Trophoblast cell (in vitro differentiated cells and primary cell): ENCODE measurements at regions not wholly inside any gene's neighbourhood (a gene's known extent, or its start where the extent isn't known, plus 50 kb on each side); places are given as distances from the start of the nearest gene placed in this dataset.

Experiments
- DNase-seq, 2 donors: peaks; one replicate each; pipeline ENCODE4 v3.0.0-alpha.2; 2016
- H2AFZ ChIP-seq: 2 replicates; pipeline ENCODE4 v1.6.1; 2013; ENCODE audit warnings: low read length, moderate library complexity, mild to moderate bottlenecking; ENCODE audit not compliant: insufficient read depth, poor library complexity
- H2AK5ac ChIP-seq: 2 replicates; pipeline ENCODE4 v1.6.1; 2013; ENCODE audit warnings: mild to moderate bottlenecking, low read length
- H2BK120ac ChIP-seq: 2 replicates; pipeline ENCODE4 v1.6.1; 2013; ENCODE audit warnings: low read length, mild to moderate bottlenecking, moderate library complexity; ENCODE audit not compliant: insufficient read depth, poor library complexity
- H2BK12ac ChIP-seq: 2 replicates; pipeline ENCODE4 v1.6.1; 2013; ENCODE audit warnings: mild to moderate bottlenecking, low read length, moderate library complexity
- H2BK5ac ChIP-seq: 2 replicates; pipeline ENCODE4 v1.6.1; 2013; ENCODE audit warnings: low read length, low read depth, moderate library complexity, mild to moderate bottlenecking; ENCODE audit not compliant: poor library complexity
- H3K14ac ChIP-seq: 2 replicates; pipeline ENCODE4 v1.6.1; 2013; ENCODE audit warnings: mild to moderate bottlenecking, low read length
- H3K18ac ChIP-seq: 2 replicates; pipeline ENCODE4 v1.6.1; 2013; ENCODE audit warnings: mild to moderate bottlenecking, low read length
- H3K23ac ChIP-seq: 2 replicates; pipeline ENCODE4 v1.6.1; 2013; ENCODE audit warnings: low read length
- H3K27ac ChIP-seq: 2 replicates; pipeline ENCODE4 v1.5.1; 2013; ENCODE audit warnings: low read depth, mild to moderate bottlenecking, inconsistent platforms, low read length, moderate library complexity
- H3K27me3 ChIP-seq: 2 replicates; pipeline ENCODE4 v1.6.1; 2013; ENCODE audit warnings: inconsistent platforms, mild to moderate bottlenecking, low read length, moderate library complexity; ENCODE audit not compliant: insufficient read depth
- H3K36me3 ChIP-seq, 2 experiments: 1 replicate in 1 of 2; 2 replicates in 1 of 2; pipeline ENCODE4 v1.6.1; 2013; ENCODE audit warnings: low read length in 2 of 2, mild to moderate bottlenecking in 2 of 2, moderate library complexity in 1 of 2; ENCODE audit not compliant: insufficient read depth in 2 of 2, control insufficient read depth in 1 of 2
- H3K4ac ChIP-seq: 2 replicates; pipeline ENCODE4 v1.6.1; 2013; ENCODE audit warnings: low read depth, mild to moderate bottlenecking, low read length, moderate library complexity
- H3K4me1 ChIP-seq, 2 experiments: 1 replicate in 1 of 2; 2 replicates in 1 of 2; pipeline ENCODE4 v1.6.1; 2013; ENCODE audit warnings: low read length in 2 of 2, mild to moderate bottlenecking in 2 of 2, moderate library complexity in 1 of 2; ENCODE audit not compliant: insufficient read depth in 2 of 2, control insufficient read depth in 1 of 2
- H3K4me2 ChIP-seq: 2 replicates; pipeline ENCODE4 v1.6.1; 2013; ENCODE audit warnings: inconsistent platforms, mild to moderate bottlenecking, low read length, moderate library complexity
- H3K4me3 ChIP-seq: 2 replicates; pipeline ENCODE4 v1.5.1; 2013; ENCODE audit warnings: mild to moderate bottlenecking, low read depth, low read length, inconsistent platforms
- H3K79me1 ChIP-seq: one replicate; pipeline ENCODE4 v1.6.1; 2013; ENCODE audit warnings: low read length
- H3K79me2 ChIP-seq: 2 replicates; pipeline ENCODE4 v1.6.1; 2013; ENCODE audit warnings: low read length, mild to moderate bottlenecking; ENCODE audit not compliant: control insufficient read depth, insufficient read depth, poor library complexity
- H3K9ac ChIP-seq: 2 replicates; pipeline ENCODE4 v1.6.1; 2013; ENCODE audit warnings: mild to moderate bottlenecking, low read length
- H3K9me3 ChIP-seq: 2 replicates; pipeline ENCODE4 v1.6.1; 2013; ENCODE audit warnings: low read depth, mild to moderate bottlenecking, control low read depth, inconsistent platforms, low read length; ENCODE audit not compliant: insufficient read depth
- H4K12ac ChIP-seq: 2 replicates; pipeline ENCODE4 v1.6.1; 2013; ENCODE audit warnings: low read depth, mild to moderate bottlenecking, low read length, moderate library complexity
- H4K8ac ChIP-seq: 2 replicates; pipeline ENCODE4 v1.6.1; 2013; ENCODE audit warnings: low read depth, mild to moderate bottlenecking, low read length, moderate library complexity
- H4K91ac ChIP-seq: one replicate; pipeline ENCODE4 v1.6.1; 2013; ENCODE audit warnings: low read depth, mild to moderate bottlenecking, low read length, moderate library complexity
- WGBS: extraction: QIAGEN DNeasy Blood & Tissue Kit; methylation state at CpG from one replicate; pipeline ENCODE4 v1.1.7; 2013; ENCODE audit warnings: missing lambda C conversion rate; ENCODE audit not compliant: insufficient read length, insufficient coverage; ENCODE audit errors: extremely low coverage; 5-methylcytosine and 5-hydroxymethylcytosine counted together

- H2BK120ac ChIP-seq = no peak overlapping the region
- peaks cover 95% of the 10 kb centered on the region for H3K27me3 ChIP-seq
- H3K4me1 ChIP-seq = peaks cover 2 to 5% of the 10 kb centered on the region in 2 experiments
- no peaks in the 10 kb centered on the region for H3K79me1 ChIP-seq
- no peak overlapping the region for H4K91ac ChIP-seq
- no peak overlapping the region for H3K4me2 ChIP-seq
- H3K14ac ChIP-seq = no peak overlapping the region
- H2AFZ ChIP-seq = no peak overlapping the region
- no peak overlapping the region for H3K18ac ChIP-seq
- H3K36me3 ChIP-seq = no peaks in the 10 kb centered on the region
- no peak overlapping the region for H3K4me3 ChIP-seq
- H2AK5ac ChIP-seq = no peak overlapping the region
- H4K8ac ChIP-seq = no peak overlapping the region
- peaks cover 12% of the 10 kb centered on the region for H3K9me3 ChIP-seq
- no peak for DNase-seq
- no peak overlapping the region for H3K4ac ChIP-seq
- H3K27ac ChIP-seq = no peak overlapping the region
- H3K79me2 ChIP-seq = no peaks in the 10 kb centered on the region
- no peak overlapping the region for H4K12ac ChIP-seq
- H2BK5ac ChIP-seq = no peak overlapping the region
- no CpG with 5 or more reads among the region's 9 CpGs for WGBS
- no peak overlapping the region for H2BK12ac ChIP-seq
- H3K23ac ChIP-seq = no peak overlapping the region
- H3K9ac ChIP-seq = no peak overlapping the region
These were observed 70.9 kb upstream of the POLG start for GRCh38 chr15:89405494-89405893.

DNA sequence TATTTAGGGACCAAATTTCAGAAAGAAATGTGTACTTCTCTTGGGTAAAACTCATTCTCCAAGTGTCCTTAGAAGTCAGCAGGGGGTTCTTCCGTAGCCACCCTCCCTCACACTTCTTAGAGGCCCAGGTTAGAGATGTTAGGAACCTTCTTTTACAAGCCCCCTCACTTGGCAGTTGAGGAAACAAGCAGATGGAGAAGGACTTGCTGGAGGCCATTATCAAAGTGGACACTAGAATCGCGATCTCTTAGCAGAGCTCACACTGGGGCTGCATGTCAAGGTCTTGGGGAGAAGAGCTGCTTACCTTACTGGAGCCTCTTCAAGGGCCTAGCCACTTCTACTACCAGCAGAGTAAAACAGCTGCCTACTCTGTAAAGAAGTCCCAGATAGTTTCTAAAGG is 69.4 kb upstream of the POLG start:
- DNase-seq = no peak
- no peak overlapping the region for H3K27ac ChIP-seq
- H3K4me2 ChIP-seq = no peak overlapping the region
- H4K91ac ChIP-seq = no peak overlapping the region
- peaks cover 2 to 5% of the 10 kb centered on the region in 2 experiments for H3K4me1 ChIP-seq
- peaks cover 18% of the 10 kb centered on the region for H3K9me3 ChIP-seq
- H2BK120ac ChIP-seq = no peak overlapping the region
- no peaks in the 10 kb centered on the region for H3K79me2 ChIP-seq
- no peaks in the 10 kb centered on the region for H3K36me3 ChIP-seq
- H2AK5ac ChIP-seq = no peak overlapping the region
- no peak overlapping the region for H2BK12ac ChIP-seq
- no peak overlapping the region for H2AFZ ChIP-seq
- no CpG with 5 or more reads among the region's 3 CpGs for WGBS
- no peak overlapping the region for H4K12ac ChIP-seq
- H3K79me1 ChIP-seq = no peaks in the 10 kb centered on the region
- no peak overlapping the region for H3K4ac ChIP-seq
- H3K18ac ChIP-seq = no peak overlapping the region
- H4K8ac ChIP-seq = no peak overlapping the region
- no peak overlapping the region for H2BK5ac ChIP-seq
- H3K23ac ChIP-seq = no peak overlapping the region
- H3K4me3 ChIP-seq = no peak overlapping the region
- H3K27me3 ChIP-seq = peaks cover 94% of the 10 kb centered on the region
- H3K9ac ChIP-seq = no peak overlapping the region
- H3K14ac ChIP-seq = no peak overlapping the region

- no peak overlapping the region for H3K4ac ChIP-seq
- H3K4me1 ChIP-seq = peaks cover 2 to 5% of the 10 kb centered on the region in 2 experiments
- no peak overlapping the region for H3K4me3 ChIP-seq
- no peak overlapping the region for H3K27ac ChIP-seq
- H2AK5ac ChIP-seq = no peak overlapping the region
- H3K9ac ChIP-seq = no peak overlapping the region
- H4K8ac ChIP-seq = no peak overlapping the region
- no peak overlapping the region for H3K14ac ChIP-seq
- H3K18ac ChIP-seq = no peak overlapping the region
- WGBS = no CpG with 5 or more reads among the region's 1 CpG
- no peak overlapping the region for H4K91ac ChIP-seq
- H3K4me2 ChIP-seq = no peak overlapping the region
- no peaks in the 10 kb centered on the region for H3K36me3 ChIP-seq
- H2BK120ac ChIP-seq = no peak overlapping the region
- no peaks in the 10 kb centered on the region for H3K79me1 ChIP-seq
- peaks cover 92% of the 10 kb centered on the region for H3K27me3 ChIP-seq
- H3K23ac ChIP-seq = no peak overlapping the region
- no peaks in the 10 kb centered on the region for H3K79me2 ChIP-seq
- peaks cover 19% of the 10 kb centered on the region for H3K9me3 ChIP-seq
- H2BK5ac ChIP-seq = no peak overlapping the region
- no peak overlapping the region for H2BK12ac ChIP-seq
- DNase-seq = no peak
- no peak overlapping the region for H4K12ac ChIP-seq
- no peak overlapping the region for H2AFZ ChIP-seq
These were observed 67.8 kb upstream of the POLG start for GRCh38 chr15:89402518-89402805.

DNA sequence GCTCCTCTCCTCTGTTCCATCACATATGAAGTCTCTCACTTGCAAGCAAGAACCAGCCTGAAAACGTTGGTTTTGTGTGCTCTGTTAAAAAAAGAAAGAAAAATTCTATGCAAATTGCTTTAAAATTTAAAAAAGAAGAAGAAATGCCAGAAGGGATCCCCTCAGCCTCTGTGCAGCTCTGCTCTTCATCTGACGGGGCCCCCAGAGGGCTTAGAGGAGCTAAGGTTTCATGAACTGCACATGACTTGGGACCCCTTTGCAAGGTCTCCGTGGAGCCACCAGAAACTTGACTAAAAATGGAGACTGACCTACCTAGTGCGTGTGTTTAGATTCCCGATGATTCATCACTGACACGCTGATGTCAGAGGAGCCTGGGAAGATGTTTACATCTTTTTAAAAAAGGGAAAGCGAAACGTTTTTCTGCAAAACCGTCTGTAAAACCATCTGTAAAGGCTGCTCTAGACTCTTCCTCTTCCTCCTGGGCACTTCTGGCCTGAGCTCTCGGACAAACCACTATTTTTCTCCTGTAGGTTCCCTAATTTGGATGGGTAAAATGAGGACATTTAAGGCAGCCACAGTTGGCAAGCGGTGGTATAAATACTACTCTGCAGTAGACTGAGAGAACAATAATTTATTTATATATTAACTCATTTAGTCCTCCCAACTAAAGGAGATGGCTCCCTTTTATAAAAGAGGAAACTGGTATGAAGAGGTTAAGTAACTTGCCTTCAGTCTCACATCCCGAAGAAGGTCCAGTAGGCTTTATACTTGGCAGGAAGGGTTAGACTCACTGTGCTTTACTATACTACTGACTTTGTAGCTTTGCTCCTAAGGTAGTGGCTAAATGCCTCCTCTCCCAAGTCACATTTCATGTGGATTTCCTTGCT is 67.2 kb upstream of the POLG start:
- H3K4me1 ChIP-seq = peaks cover under 1% of the 10 kb centered on the region in 2 experiments
- no peak overlapping the region for H3K4me2 ChIP-seq
- H3K79me1 ChIP-seq = no peaks in the 10 kb centered on the region
- H3K4me3 ChIP-seq = no peak overlapping the region
- H3K27me3 ChIP-seq = peaks cover 92% of the 10 kb centered on the region
- H4K12ac ChIP-seq = no peak overlapping the region
- H4K91ac ChIP-seq = no peak overlapping the region
- H3K9me3 ChIP-seq = peaks cover 19% of the 10 kb centered on the region
- H3K9ac ChIP-seq = no peak overlapping the region
- no peak overlapping the region for H2BK5ac ChIP-seq
- no peak overlapping the region for H3K27ac ChIP-seq
- no peak overlapping the region for H2BK120ac ChIP-seq
- no peak overlapping the region for H2BK12ac ChIP-seq
- H3K18ac ChIP-seq = no peak overlapping the region
- H3K23ac ChIP-seq = no peak overlapping the region
- no peaks in the 10 kb centered on the region for H3K79me2 ChIP-seq
- no peak overlapping the region for H3K14ac ChIP-seq
- no peaks in the 10 kb centered on the region for H3K36me3 ChIP-seq
- H3K4ac ChIP-seq = no peak overlapping the region
- WGBS = no CpG with 5 or more reads among the region's 12 CpGs
- no peak overlapping the region for H2AFZ ChIP-seq
- peak in 1 of 2 donors; percentile 38 for DNase-seq
- H2AK5ac ChIP-seq = no peak overlapping the region
- no peak overlapping the region for H4K8ac ChIP-seq
